NT2/D1 (cell line): ENCODE measurements at regions not wholly inside any gene's neighbourhood (a gene's known extent, or its start where the extent isn't known, plus 50 kb on each side); places are given as distances from the start of the nearest gene placed in this dataset.

Experiments used
- SUZ12 ChIP-seq: IDR thresholded peaks from 2 replicates; pipeline ENCODE4 v1.6.1; 2011; ENCODE audit not compliant: insufficient read length, insufficient read depth; ENCODE audit errors: extremely low read depth
- YY1 ChIP-seq: IDR thresholded peaks from 2 replicates; pipeline ENCODE4 v1.6.1; 2011; ENCODE audit not compliant: insufficient read length, insufficient read depth
- ZNF274 ChIP-seq: IDR thresholded peaks from 2 replicates; pipeline ENCODE4 v1.6.1; 2011; ENCODE audit warnings: mild to moderate bottlenecking, low read depth, low read length

DNA sequence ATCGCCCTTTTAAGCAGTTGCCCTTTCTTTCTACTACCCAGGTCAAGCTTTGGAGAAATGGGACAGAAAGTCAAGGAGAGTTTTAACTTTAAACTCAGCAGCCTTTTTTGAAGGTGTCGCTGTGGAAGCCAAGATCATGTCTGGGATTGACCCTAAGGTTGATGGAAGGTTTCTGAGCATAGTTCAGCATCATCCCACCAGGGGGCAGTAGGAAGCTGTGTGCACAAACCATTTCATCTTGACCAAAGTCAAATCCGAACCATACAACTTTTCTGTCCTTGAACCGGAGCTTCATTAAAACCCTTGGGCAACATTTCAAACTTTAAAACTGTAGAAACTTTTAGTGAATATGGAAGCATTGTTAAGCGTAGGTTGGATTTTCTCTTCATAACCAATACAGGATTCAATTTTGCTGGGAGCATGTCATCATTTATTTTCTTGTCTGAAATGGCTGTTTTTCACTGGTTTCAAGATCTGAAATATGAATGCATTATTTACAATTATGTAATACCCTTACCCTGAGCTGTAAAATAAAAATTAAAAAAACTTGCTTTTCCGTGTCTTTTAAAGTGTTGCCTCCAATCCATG, 214.4 kb upstream of the KIAA1217 start:
- TF ChIP-seq ZNF274 (no peak), SUZ12 (no peak), YY1 (no peak)
